ENCODE measurements at regions not wholly inside any gene's neighbourhood (a gene's known extent, or its start where the extent isn't known, plus 50 kb on each side); places are given as distances from the start of the nearest gene placed in this dataset.
"Not testable (repeated sequence)": the region's sequence is repeated elsewhere in the genome, so short reads cannot be mapped to it uniquely, and the experiment has no call there.

DNA sequence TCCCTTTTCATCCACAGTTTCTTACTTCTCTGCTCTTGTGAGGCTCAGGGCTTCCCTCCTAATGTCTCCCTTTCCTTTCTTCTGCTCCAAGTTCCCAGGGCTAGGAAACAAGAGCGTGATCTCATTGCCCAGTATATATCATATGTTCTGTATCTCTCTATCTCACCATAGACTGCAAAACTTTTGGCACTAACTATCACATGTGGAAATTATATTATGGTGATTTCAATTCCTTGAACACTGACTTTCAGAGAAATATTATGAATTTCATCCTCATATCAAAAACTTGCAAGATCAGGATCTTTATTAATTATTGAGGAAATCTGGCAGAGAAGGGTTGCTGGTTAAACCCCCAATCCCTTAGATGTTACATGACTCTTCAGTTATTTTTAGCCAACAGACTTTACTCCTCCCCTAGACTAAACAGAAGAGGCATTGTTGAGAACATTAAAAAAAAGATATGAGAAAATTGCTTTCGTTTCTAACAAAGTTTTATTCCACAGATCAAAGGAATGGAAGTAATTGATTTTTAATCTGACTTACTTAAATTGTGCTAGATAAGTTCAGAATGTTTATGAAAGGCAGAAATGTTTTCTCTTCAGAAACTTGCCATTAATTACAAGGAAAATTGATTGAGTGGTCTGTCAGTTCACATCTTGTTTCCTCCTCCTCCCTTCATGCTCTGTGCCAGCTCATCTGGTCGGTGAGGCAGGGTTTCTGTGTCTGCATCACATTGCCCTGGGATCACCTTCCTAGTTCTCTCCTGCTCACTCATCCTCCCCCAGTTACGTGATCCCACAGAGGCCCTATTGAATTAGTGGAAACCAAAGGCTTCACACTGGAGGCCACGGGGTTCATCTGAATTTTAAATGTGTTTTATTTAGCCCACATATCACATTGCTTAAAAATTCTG lies 378.5 kb downstream of the LMO7 start:
- DNase-seq (ENCODE audit: low read depth in 2 of 2) = no peak

DNA sequence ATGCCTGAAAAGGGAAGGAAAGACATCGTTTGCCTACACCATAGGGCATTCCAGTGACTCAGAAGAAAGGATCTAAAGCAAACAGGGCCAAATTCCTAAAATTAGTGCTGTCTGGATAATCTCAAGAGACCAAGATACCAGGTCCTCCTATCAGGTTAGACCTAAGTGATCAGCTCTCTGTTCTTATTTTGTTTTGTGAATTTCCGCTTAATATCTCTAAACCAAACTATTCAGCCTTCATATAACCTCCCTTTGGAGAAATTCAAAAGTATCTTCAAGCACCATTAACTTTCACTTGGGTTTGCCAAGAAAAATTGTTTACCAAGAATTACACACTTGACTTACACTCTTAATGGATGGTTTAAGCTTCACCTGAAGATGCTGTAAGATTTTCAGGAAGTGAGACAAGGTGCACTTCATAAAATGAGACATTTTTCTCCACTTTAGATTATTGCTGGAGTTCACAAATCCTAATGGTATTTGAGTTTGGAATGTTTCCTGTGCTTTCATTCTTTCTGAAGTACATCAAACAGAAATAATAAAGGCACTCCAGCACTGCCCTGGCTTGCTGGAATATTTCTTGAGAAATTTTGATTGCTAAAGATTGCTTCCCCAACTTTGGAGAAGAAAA lies 376.1 kb downstream of the LMO7 start:
- no peak for DNase-seq (ENCODE audit: low read depth in 2 of 2)

GRCh38 chr13:76009267-76009890 lies 373.2 kb downstream of the LMO7 start:
- no peak for DNase-seq (ENCODE audit: low read depth in 2 of 2)

GRCh38 chr13:76004416-76004815 lies 368.3 kb downstream of the LMO7 start:
- no peak for DNase-seq (ENCODE audit: low read depth in 2 of 2)

- DNase-seq (ENCODE audit: low read depth in 2 of 2) = no peak
Observed at GRCh38 chr13:76000131-76000530, 364.0 kb downstream of the LMO7 start.

DNA sequence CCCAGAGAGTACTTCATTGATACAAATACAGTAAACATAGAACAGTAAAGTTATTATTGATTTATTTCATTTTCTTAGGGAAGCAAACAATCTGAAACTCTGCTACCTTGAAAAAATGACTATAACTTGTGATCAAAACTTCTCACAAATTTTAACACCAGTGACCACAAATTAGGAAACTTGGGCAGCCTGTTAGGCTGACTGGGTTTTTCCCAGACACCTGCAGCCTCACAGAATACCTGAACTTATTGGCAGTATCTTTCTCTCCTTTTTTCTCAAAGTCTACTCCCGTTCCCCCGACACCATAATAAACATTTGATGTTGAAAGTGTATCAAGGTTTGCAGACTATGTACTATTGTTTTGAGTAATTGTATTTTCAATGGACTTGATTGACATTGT lies 360.5 kb downstream of the LMO7 start:
- DNase-seq (ENCODE audit: low read depth in 2 of 2) = no peak

- DNase-seq (ENCODE audit: low read depth in 2 of 2) = no peak
Observed at GRCh38 chr13:75995966-75996365, 359.8 kb downstream of the LMO7 start.

DNA sequence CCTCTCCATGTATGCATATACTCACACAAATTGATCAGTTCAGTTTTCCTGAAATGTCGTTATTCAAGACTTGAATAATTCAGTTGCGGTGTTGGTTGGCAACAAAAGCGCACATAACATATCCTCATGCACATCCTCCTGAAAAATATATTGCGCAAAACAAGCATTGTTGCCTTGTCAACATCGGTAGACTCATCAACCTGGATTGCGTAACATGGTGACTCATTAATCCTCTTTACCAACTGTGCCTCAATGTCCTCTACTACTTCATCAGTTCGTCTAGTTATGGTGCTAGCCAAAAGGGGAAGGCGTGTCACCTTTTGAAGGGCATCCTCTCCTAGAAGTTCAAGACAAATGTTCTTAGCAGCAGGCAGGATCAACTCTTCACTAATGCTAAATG lies 357.7 kb downstream of the LMO7 start:
- no peak for DNase-seq (ENCODE audit: low read depth in 2 of 2)

- DNase-seq (ENCODE audit: low read depth in 2 of 2) = no peak
Observed at GRCh38 chr13:75993241-75993640, 357.1 kb downstream of the LMO7 start.

DNA sequence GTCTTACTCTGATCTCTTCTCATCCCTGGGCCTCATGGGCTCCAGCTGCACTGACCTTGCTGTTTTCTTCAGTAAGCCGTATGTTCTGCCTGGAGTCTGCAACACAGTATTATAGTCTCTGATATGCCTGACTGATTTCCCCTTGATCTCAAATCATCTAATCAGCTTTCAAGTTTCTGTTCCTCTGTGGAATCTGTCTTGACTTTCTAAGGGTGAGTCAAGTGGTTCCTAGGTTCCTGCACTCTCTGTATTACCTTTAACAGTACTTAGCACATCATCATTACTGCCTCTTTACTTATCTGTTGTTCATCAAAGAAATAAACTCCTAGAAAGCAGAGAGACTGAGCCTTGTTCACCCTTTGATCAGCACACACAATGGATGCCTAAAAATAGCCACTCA lies 350.7 kb downstream of the LMO7 start:
- DNase-seq (ENCODE audit: low read depth in 2 of 2) = no peak

GRCh38 chr13:75985132-75985531 lies 349.0 kb downstream of the LMO7 start:
- DNase-seq (ENCODE audit: low read depth in 2 of 2) = no peak

GRCh38 chr13:75978818-75979217 lies 342.7 kb downstream of the LMO7 start:
- DNase-seq (ENCODE audit: low read depth in 2 of 2) = no peak

DNA sequence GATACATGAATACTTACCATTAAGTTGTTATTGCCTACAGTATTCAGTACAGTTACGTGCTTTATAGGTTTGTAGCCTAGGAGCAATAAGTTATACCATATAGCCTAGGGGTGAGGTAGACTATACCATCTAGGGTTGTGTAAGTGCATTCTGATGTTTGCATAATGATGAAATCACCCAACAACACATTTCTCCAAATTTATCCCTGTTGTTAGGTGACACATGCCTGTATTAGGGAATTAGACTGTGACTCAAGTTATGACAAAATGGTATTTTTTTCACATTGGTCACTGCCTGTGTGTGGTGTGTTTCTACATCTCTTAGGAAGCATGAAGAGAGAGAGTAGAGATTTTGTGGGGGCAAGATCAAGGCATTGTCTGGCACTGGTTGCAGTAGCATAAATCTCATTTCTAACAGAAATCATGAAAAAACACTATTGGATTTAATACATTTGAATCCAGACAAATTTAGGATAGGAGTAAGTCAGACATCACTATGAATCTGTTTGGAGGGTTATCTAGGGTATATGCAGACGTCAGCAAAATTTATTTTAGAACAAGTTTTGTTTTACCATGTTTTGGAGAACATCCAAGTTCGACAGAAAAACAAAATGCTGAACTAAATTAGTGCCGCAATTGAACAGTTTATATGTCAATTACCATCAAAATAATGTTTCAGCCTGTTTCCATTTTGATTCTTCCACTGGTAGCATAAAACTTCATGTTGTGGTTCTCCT lies 332.1 kb downstream of the LMO7 start:
- no peak for DNase-seq (ENCODE audit: low read depth in 2 of 2)

DNA sequence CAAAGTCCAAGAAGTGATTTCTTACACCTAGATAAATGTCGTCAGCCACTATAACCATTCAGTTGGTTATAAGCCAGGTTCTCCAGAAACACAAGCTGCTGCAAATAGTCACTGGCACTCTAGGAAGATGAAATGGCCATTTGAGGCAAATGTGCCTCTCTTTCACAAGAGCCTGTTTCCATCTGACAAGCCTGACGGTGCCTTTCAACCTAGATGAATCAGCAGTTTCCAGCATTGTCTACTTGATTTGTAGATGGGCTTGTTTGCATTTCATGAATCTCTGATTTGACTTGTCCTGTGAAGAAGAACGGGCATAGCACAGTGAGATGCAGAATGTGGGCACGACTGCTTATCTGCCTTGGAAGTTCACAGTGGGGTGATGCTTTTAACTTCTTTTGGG lies 327.2 kb downstream of the LMO7 start:
- DNase-seq (ENCODE audit: low read depth in 2 of 2) = no peak

DNA sequence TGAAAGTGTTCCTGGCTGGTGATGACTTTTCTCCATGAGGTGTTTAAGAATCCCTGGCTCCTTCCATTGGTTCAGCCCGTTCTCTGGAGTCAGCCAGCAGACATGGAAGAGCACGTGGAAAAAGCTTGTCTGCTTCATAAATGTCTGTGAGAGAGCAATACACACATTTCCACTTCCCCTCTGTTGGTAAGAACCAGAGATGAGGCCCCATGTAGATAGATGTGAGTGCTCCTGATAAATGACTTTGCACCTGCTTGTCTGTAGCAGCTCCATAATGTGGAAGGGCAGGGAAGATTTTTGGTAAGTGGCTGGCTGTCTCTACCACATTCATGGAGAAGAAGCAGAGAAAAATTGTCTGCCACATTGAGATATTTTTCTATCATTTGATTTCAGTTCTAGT lies 325.8 kb downstream of the LMO7 start:
- DNase-seq (ENCODE audit: low read depth in 2 of 2) = no peak

- no peak for DNase-seq (ENCODE audit: low read depth in 2 of 2)
Observed at GRCh38 chr13:75960538-75960994, 324.4 kb downstream of the LMO7 start.

DNA sequence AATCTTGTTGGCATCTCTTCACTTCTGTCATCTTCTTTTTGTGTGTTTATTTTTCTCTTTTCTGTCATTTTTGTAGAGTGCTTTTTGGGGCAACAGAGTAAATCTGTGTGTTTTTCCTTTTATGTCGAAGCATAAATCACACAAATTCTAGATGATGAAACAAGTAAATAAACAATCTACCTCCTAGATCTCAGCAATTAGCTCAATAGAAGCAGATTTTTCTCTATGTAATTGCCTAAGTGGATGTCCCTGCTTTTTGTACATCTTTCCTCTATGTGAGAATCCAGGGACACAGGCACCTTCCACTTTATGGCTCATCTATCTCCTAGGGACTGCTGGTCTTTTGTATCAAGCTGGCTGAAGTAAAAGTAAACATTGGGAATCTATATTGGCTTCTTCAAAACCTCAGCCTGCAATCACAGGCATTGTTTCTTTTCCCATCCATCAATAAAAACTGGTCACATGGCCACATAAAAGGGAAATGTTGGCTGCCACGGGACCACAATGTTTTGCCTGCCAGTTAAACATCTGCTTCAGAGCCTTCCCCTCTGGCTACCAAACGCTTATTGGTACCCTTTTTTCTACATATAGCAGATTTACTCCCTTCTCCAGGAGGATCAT lies 323.8 kb downstream of the LMO7 start:
- no peak for DNase-seq (ENCODE audit: low read depth in 2 of 2)

- DNase-seq (ENCODE audit: low read depth in 2 of 2) = not testable (repeated sequence)
Observed at GRCh38 chr13:75953589-75953988, 317.5 kb downstream of the LMO7 start.

DNA sequence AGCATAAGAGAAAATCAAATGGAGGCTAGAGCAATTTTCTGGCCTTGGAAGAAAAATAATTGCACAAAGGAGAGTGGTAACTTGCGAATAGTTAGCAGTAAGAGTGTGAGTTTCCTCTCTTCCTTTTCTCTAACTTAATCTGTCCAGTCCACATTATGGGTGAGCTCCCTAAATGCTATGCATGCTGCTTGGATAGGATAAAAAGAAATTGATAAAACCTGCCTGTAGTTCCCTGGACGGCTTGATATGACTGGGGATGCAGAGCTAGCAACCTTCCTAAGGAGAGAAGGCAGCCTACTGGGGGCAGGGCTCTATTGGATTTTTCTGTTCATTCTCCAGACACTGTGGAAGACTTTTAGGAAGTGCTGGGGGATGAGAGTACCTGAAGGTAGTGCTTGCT lies 311.3 kb downstream of the LMO7 start:
- no peak for DNase-seq (ENCODE audit: low read depth in 2 of 2)

- no peak for DNase-seq (ENCODE audit: low read depth in 2 of 2)
Observed at GRCh38 chr13:75946536-75947284, 310.6 kb downstream of the LMO7 start.
